HCT116 (cell line): ENCODE measurements at regions not wholly inside any gene's neighbourhood (a gene's known extent, or its start where the extent isn't known, plus 50 kb on each side); places are given as distances from the start of the nearest gene placed in this dataset.

Experiments
- ATAC-seq: fragments of 200-7000 bp; cut with Tn5 transposase; 2 replicates; pipeline ENCODE4 v1.9.1; 2020; ENCODE audit warnings: mild to moderate bottlenecking, moderate library complexity
- BruUV-seq: library from RNA; stranded (reverse); fragments of 400-500 nt; replicated peaks from 2 replicates; lab custom pipeline; 2021; lab: Mats Ljungman, UMichigan
- CTCF ChIA-PET: fragments of 300-600 bp; sonication (Branson Sonifier 250); formaldehyde crosslinking; loops from one replicate; lab custom pipeline; 2021; ENCODE audit warnings: antibody characterized with exemption; lab: Charles Lee
- POLR2A ChIA-PET: fragments of 300-600, 350-600 bp; sonication (Branson Sonifier 250); formaldehyde crosslinking; loops from one replicate; lab custom pipeline; 2021; ENCODE audit warnings: antibody characterized with exemption; lab: Charles Lee
- RAD21 ChIA-PET, 2 experiments: fragments of 300-600 bp; sonication (Branson Sonifier 250); formaldehyde crosslinking; loops; one replicate each; lab custom pipeline; 2023; ENCODE audit warnings: low total read pairs in 2 of 2; ENCODE audit not compliant: uncharacterized antibody in 2 of 2, unreplicated experiment in 2 of 2, low non-redundant PET in 1 of 2; lab: Charles Lee
- DNase-seq: peaks from one replicate; pipeline ENCODE4 v3.0.0-alpha.2; 2010; ENCODE audit warnings: low read depth, low spot score
- H2AFZ ChIP-seq: fragments of 200-600 bp; shearing (Covaris generic), sonication (generic); 2 replicates; pipeline ENCODE4 v1.6.1; 2017; ENCODE audit warnings: low read depth, mixed run types, mixed read lengths, antibody characterized with exemption, low read length; ENCODE audit not compliant: poor library complexity, severe bottlenecking
- H3K27ac ChIP-seq: 2 replicates; pipeline ENCODE4 v1.5.1; 2012; ENCODE audit warnings: low read depth, low read length
- H3K27me3 ChIP-seq: fragments of 200-600 bp; sonication (generic); 2 replicates; pipeline ENCODE4 v1.6.1; 2016; ENCODE audit warnings: mixed run types, low read length, mixed read lengths; ENCODE audit not compliant: insufficient read depth
- H3K36me3 ChIP-seq, 2 experiments: fragments of 200-500 bp in 1 of 2; fragments of 200-600 bp in 1 of 2; sonication (Bioruptor generic) in 1 of 2; sonication (generic) in 1 of 2; 2 replicates each; pipeline versions ENCODE4 v1.5.1 to v1.6.1; 2014 to 2016; ENCODE audit warnings: low read length in 2 of 2, inconsistent platforms in 1 of 2, mixed read lengths in 1 of 2, mixed run types in 1 of 2; ENCODE audit not compliant: insufficient read depth in 2 of 2, control insufficient read depth in 1 of 2
- H3K4me1 ChIP-seq, 2 experiments: fragments of 200-600 bp in 1 of 2; sonication (generic) in 1 of 2; 2 replicates each; pipeline versions ENCODE4 v1.5.1 to v1.6.1; 2012 to 2017; ENCODE audit warnings: low read length in 2 of 2, inconsistent platforms in 1 of 2, mild to moderate bottlenecking in 1 of 2, mixed read lengths in 1 of 2, mixed run types in 1 of 2, moderate library complexity in 1 of 2; ENCODE audit not compliant: insufficient read depth in 2 of 2, control insufficient read depth in 1 of 2
- H3K4me2 ChIP-seq: fragments of 200-600 bp; sonication (generic); 2 replicates; pipeline ENCODE4 v1.6.1; 2017; ENCODE audit warnings: mixed run types, low read length, mixed read lengths
- H3K4me3 ChIP-seq, 2 experiments: fragments of 200-600 bp in 1 of 2; sonication (generic) in 1 of 2; replicated peaks in 1 of 2; 2 replicates each; pipeline ENCODE4 v1.5.1; 2011 to 2016; ENCODE audit warnings: low read length in 2 of 2, control low read depth in 1 of 2, low read depth in 1 of 2, mild to moderate bottlenecking in 1 of 2, mixed read lengths in 1 of 2, mixed run types in 1 of 2
- H3K79me2 ChIP-seq: fragments of 200-600 bp; sonication (generic); 2 replicates; pipeline ENCODE4 v1.6.1; 2017; ENCODE audit warnings: mild to moderate bottlenecking, mixed run types, low read length, moderate library complexity, mixed read lengths; ENCODE audit not compliant: insufficient read depth
- H3K9ac ChIP-seq: fragments of 200-600 bp; sonication (generic); 2 replicates; pipeline ENCODE4 v1.6.1; 2016; ENCODE audit warnings: low read length, mixed read lengths
- H3K9me2 ChIP-seq: fragments of 200-600 bp; sonication (generic), shearing (Covaris generic); 2 replicates; pipeline ENCODE4 v1.6.1; 2017; ENCODE audit warnings: mixed run types, mild to moderate bottlenecking, moderate library complexity; ENCODE audit not compliant: insufficient read depth
- H3K9me3 ChIP-seq, 2 experiments: fragments of 200-500 bp in 1 of 2; fragments of 200-600 bp in 1 of 2; sonication (Bioruptor generic) in 1 of 2; sonication (generic) in 1 of 2; 2 replicates each; pipeline ENCODE4 v1.6.1; 2014 to 2017; ENCODE audit warnings: low read length in 2 of 2, mixed read lengths in 2 of 2, inconsistent platforms in 1 of 2, low read depth in 1 of 2, mild to moderate bottlenecking in 1 of 2, mixed run types in 1 of 2, moderate library complexity in 1 of 2; ENCODE audit not compliant: control insufficient read depth in 1 of 2, insufficient read depth in 1 of 2
- H4K20me1 ChIP-seq: fragments of 200-600 bp; sonication (generic), shearing (Covaris generic); 2 replicates; pipeline ENCODE4 v1.6.1; 2017; ENCODE audit warnings: mixed run types, mild to moderate bottlenecking, moderate library complexity; ENCODE audit not compliant: insufficient read depth
- ATF3 ChIP-seq: IDR thresholded peaks from 2 replicates; pipeline ENCODE4 v1.6.1; 2012
- CBX3 ChIP-seq: IDR thresholded peaks from 2 replicates; pipeline ENCODE4 v1.6.1; 2012; ENCODE audit warnings: low read depth
- CTCF ChIP-seq, 3 experiments: fragments of 200-600 bp in 1 of 3; sonication (generic) in 1 of 3; IDR thresholded peaks in 2 of 3; conservative IDR thresholded peaks in 1 of 3; 2 replicates each; pipeline ENCODE4 v1.5.1; 2012 to 2017; ENCODE audit warnings: low read depth in 2 of 3, low read length in 2 of 3, antibody characterized with exemption in 1 of 3, borderline replicate concordance in 1 of 3, control low read depth in 1 of 3, mild to moderate bottlenecking in 1 of 3, mixed read lengths in 1 of 3, mixed run types in 1 of 3, moderate library complexity in 1 of 3; ENCODE audit not compliant: insufficient read depth in 1 of 3
- EGR1 ChIP-seq: IDR thresholded peaks from 2 replicates; pipeline ENCODE4 v1.6.1; 2012; ENCODE audit warnings: low read depth
- FOSL1 ChIP-seq: IDR thresholded peaks from 2 replicates; pipeline ENCODE4 v1.6.1; 2012; ENCODE audit warnings: low read depth
- POLR2A ChIP-seq: IDR thresholded peaks from 2 replicates; pipeline ENCODE4 v1.7.0; 2011; ENCODE audit warnings: borderline replicate concordance; ENCODE audit not compliant: insufficient read depth, insufficient read length; ENCODE audit errors: extremely low read depth
- REST ChIP-seq: IDR thresholded peaks from 2 replicates; pipeline ENCODE4 v1.6.1; 2012; ENCODE audit warnings: low read depth
- SP1 ChIP-seq: IDR thresholded peaks from 2 replicates; pipeline ENCODE4 v1.6.1; 2012; ENCODE audit warnings: low read depth
- YY1 ChIP-seq: IDR thresholded peaks from 2 replicates; pipeline ENCODE4 v1.6.1; 2011; ENCODE audit warnings: low read length, low read depth, moderate library complexity, mild to moderate bottlenecking; ENCODE audit not compliant: insufficient replicate concordance; ENCODE audit errors: extremely low read depth
- ZBTB33 ChIP-seq: IDR thresholded peaks from 2 replicates; pipeline ENCODE4 v1.6.1; 2011; ENCODE audit warnings: mild to moderate bottlenecking, low read length, moderate library complexity; ENCODE audit not compliant: insufficient replicate concordance; ENCODE audit errors: extremely low read depth
- intact Hi-C: fragments of 100-400 bp; cut with micrococcal nuclease; formaldehyde crosslinking; loops from 2 replicates; pipeline ENCODE4 v1.10.0; 2022

GRCh38 chr20:61169874-61170273 is 82.2 kb upstream of the CDH4 start:
- intact Hi-C loops, result no loop called here
- BruUV-seq, result no TSS peak
- Histone ChIP-seq H4K20me1 (no peaks in the 10 kb centered on the region), H3K4me2 (no peak overlapping the region), H3K27me3 (no peaks in the 10 kb centered on the region), H2AFZ (no peak overlapping the region), H3K27ac (no peak overlapping the region), H3K36me3 (no peaks in the 10 kb centered on the region), H3K9ac (no peak overlapping the region), H3K4me3 (no peak overlapping the region), H3K9me2 (no peaks in the 10 kb centered on the region), H3K9me3 (peaks cover 7 to 30% of the 10 kb centered on the region in 2 experiments; a peak in 2 of 4 replicates), H3K4me1 (no peaks in the 10 kb centered on the region), H3K79me2 (no peaks in the 10 kb centered on the region)
- DNase-seq (no peak), ATAC-seq (no peak)
- ChIA-PET CTCF (no interaction called here), RAD21 (no interaction called here), POLR2A (no interaction called here)
- TF ChIP-seq YY1, result no peak
- TF ChIP-seq CBX3, result no peak
- TF ChIP-seq POLR2A, result no peak
- no peak for TF ChIP-seq ATF3
- TF ChIP-seq EGR1, result no peak
- TF ChIP-seq SP1, result no peak

GRCh38 chr20:61170496-61171320 is 81.4 kb upstream of the CDH4 start:
- H3K4me1 ChIP-seq, result no peaks in the 10 kb centered on the region
- no TSS peak for BruUV-seq
- H4K20me1 ChIP-seq, result no peaks in the 10 kb centered on the region
- no peak overlapping the region for H3K27ac ChIP-seq
- H3K9me2 ChIP-seq, result no peaks in the 10 kb centered on the region
- DNase-seq (no peak), ATAC-seq (no peak)
- H3K9ac ChIP-seq, result no peak overlapping the region
- ChIA-PET RAD21 (no interaction called here), CTCF (no interaction called here), POLR2A (no interaction called here)
- H3K79me2 ChIP-seq, result no peaks in the 10 kb centered on the region
- no peak overlapping the region for H3K4me3 ChIP-seq
- no peak overlapping the region for H2AFZ ChIP-seq
- peaks cover 12 to 30% of the 10 kb centered on the region in 2 experiments; a peak in 2 of 4 replicates for H3K9me3 ChIP-seq
- no peak overlapping the region for H3K4me2 ChIP-seq
- intact Hi-C loops, result no loop called here
- H3K36me3 ChIP-seq, result no peaks in the 10 kb centered on the region
- H3K27me3 ChIP-seq, result no peaks in the 10 kb centered on the region
- TF ChIP-seq CTCF (IDR thresholded peaks at IDR 0.05 in 2 of 3, conservative IDR thresholded peaks at IDR 0.05 in 1 of 3; ENCODE audit: borderline replicate concordance in 1 of 3, insufficient read depth in 1 of 3, low read depth in 2 of 3, low read length in 2 of 3) (no peak), REST (no peak), FOSL1 (no peak), YY1 (no peak), ZBTB33 (no peak)
